Heart right ventricle (tissue), 16 donors: ENCODE measurements at regions not wholly inside any gene's neighbourhood (a gene's known extent, or its start where the extent isn't known, plus 50 kb on each side); places are given as distances from the start of the nearest gene placed in this dataset.

Experiments used
- ATAC-seq, 8 donors: fragments of 200-7000 bp; cut with Tn5 transposase; one replicate each; pipeline ENCODE4 v1.9.1; 2020; ENCODE audit warnings: mild to moderate bottlenecking in 8 of 8, moderate library complexity in 8 of 8, moderate number of reproducible peaks in 1 of 8
- DNase-seq, 2 donors: peaks; one replicate each; pipeline ENCODE4 v3.0.0-alpha.2; 2020
- H3K27ac ChIP-seq, 10 donors: fragments of 200-600 bp; sonication (generic) in 2 of 10; one replicate each; pipeline versions ENCODE4 v1.5.0 to v1.8.0; 2020 to 2022; ENCODE audit warnings: mild to moderate bottlenecking in 3 of 10
- H3K27me3 ChIP-seq, 7 donors: fragments of 200-600 bp; one replicate each; pipeline ENCODE4 v1.8.0; 2021 to 2022; ENCODE audit warnings: mild to moderate bottlenecking in 2 of 7
- H3K36me3 ChIP-seq, 9 donors: fragments of 200-600 bp; sonication (generic) in 1 of 9; one replicate each; pipeline versions ENCODE4 v1.5.0 to v1.8.0; 2020 to 2022; ENCODE audit warnings: mild to moderate bottlenecking in 2 of 9
- H3K4me1 ChIP-seq, 9 donors: fragments of 200-600 bp; sonication (generic) in 1 of 9; one replicate each; pipeline versions ENCODE4 v1.5.0 to v1.8.0; 2020 to 2022; ENCODE audit warnings: mild to moderate bottlenecking in 4 of 9
- H3K4me3 ChIP-seq, 10 donors: fragments of 200-600 bp; sonication (generic) in 2 of 10; one replicate each; pipeline versions ENCODE4 v1.5.0 to v1.8.0; 2020 to 2022; ENCODE audit warnings: mild to moderate bottlenecking in 7 of 10, moderate library complexity in 2 of 10
- H3K9me3 ChIP-seq, 11 donors: fragments of 200-600 bp in 10 of 11; sonication (generic) in 2 of 11; one replicate each; pipeline versions ENCODE4 v1.5.0 to v1.8.0; 2013 to 2022; ENCODE audit warnings: mild to moderate bottlenecking in 2 of 11, control low read depth in 1 of 11, moderate library complexity in 1 of 11
- WGBS, 2 donors: extraction: QIAGEN DNeasy Blood & Tissue Kit; methylation state at CpG; one replicate each; pipeline ENCODE4 v1.1.7; 2013; ENCODE audit warnings: inconsistent platforms in 1 of 2; 5-methylcytosine and 5-hydroxymethylcytosine counted together
- intact Hi-C, 10 donors: fragments of 100-400 bp; cut with DNase I; formaldehyde crosslinking; loops; one replicate each; pipeline versions ENCODE4 v1.11.1 to v1.14.2; 2022
- TF ChIP-seq, protein P1 (sequence below), 9 donors: fragments of 200-600 bp; sonication (generic) in 2 of 9; IDR thresholded peaks; one replicate each; pipeline versions ENCODE4 v1.5.0 to v1.8.0; 2021 to 2022; ENCODE audit warnings: antibody characterized with exemption in 9 of 9, mild to moderate bottlenecking in 5 of 9, moderate library complexity in 1 of 9
- donor health status: Arrhythmogenic right ventricular cardiomyopathy.
- donor health status: ischemic (EF 13 %, LVEDD 7.1; RV severe dilation, severe dysfunction).
- donor health status: healthy with polysubstance abuse.
- donor health status: DM: no; HTN: yes; CAD: no.
- donor health status: DM: no; HTN: no; CAD: no.
- donor health status: ischemic (EF 25% LVEDD 6.9; RV normal size, moderate dysfunction).
- donor health status: ischemic (EF 25% LVEDD 5.7; RV mildly dilated, moderate dysfunction).
- donor health status: healthy.
- donor health status: DM: yes; HTN: yes; CAD: no.
- donor health status: Ischemic cardiomyopathy.
- donor health status: ischemic (EF 35%, LVEDD 5.7; RV mildly dilated, moderate dysfunction).
- donor health status: nonischemic (EF 11% LVEDD 7.7; RV severe dilation, severe dysfunction).
- donor health status: DM: yes; HTN: yes; CAD: no.
- donor health status: PGD.
- donor health status: ischemic (EF 29% LVEDD 5.4; RV normal size, mild dysfunction).
- donor health status: nonischemic (EF 23%, LVEDD 6.1; RV moderate dilation, normal function).

DNA sequence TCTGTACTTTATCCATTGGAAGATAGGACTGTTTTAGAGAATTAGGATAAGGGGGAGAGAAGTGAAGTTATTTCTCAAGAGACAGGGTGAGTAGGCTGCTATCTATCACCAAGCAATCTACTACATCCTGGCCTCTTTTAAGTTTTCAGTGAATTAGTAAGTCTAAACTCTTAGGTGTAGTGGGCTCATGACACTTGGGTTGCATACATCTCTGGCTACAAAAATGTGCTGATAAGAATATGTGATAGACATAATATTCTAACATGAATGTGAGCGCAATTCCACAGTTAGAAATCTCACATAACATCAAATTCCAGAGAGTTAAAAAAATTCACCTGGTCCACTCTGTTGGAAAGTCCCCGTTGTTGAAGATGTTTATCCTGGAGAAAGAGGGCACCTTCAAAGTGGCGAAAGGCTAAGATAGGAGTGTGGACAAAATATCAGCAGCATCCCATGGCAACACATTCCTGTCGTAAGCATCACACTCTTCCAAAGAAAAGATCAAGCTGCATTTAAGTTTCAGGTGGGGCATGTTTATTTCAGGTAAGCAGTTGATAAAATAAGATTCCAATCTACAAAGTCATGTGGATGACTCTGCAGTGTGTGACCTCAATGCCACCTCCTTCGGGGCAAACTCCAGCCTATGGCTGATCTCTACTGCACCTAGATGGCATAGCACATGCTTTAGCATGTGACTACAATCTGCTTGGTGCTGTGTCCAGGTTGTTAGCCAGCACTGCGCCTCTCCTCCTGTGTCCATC, 111.7 kb upstream of the NEDD9 start:
- Histone ChIP-seq H3K4me3 (no peak overlapping the region), H3K36me3 (no peaks in the 10 kb centered on the region), H3K27ac (no peak overlapping the region), H3K9me3 (peaks cover 0 to 13% (median 0%) of the 10 kb centered on the region in 11 donors), H3K4me1 (peaks cover 0 to 18% (median 0%) of the 10 kb centered on the region in 9 donors), H3K27me3 (no peaks in the 10 kb centered on the region)
- TF ChIP-seq, protein P1, sequence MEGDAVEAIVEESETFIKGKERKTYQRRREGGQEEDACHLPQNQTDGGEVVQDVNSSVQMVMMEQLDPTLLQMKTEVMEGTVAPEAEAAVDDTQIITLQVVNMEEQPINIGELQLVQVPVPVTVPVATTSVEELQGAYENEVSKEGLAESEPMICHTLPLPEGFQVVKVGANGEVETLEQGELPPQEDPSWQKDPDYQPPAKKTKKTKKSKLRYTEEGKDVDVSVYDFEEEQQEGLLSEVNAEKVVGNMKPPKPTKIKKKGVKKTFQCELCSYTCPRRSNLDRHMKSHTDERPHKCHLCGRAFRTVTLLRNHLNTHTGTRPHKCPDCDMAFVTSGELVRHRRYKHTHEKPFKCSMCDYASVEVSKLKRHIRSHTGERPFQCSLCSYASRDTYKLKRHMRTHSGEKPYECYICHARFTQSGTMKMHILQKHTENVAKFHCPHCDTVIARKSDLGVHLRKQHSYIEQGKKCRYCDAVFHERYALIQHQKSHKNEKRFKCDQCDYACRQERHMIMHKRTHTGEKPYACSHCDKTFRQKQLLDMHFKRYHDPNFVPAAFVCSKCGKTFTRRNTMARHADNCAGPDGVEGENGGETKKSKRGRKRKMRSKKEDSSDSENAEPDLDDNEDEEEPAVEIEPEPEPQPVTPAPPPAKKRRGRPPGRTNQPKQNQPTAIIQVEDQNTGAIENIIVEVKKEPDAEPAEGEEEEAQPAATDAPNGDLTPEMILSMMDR (IDR thresholded peaks at IDR 0.05), result no peak
- intact Hi-C loops, result no loop called here
- DNase-seq (no peak), ATAC-seq (no peak)
- WGBS, 2 donors, result 72 to 75% methylated on average over 6 of the region's 6 CpGs

DNA sequence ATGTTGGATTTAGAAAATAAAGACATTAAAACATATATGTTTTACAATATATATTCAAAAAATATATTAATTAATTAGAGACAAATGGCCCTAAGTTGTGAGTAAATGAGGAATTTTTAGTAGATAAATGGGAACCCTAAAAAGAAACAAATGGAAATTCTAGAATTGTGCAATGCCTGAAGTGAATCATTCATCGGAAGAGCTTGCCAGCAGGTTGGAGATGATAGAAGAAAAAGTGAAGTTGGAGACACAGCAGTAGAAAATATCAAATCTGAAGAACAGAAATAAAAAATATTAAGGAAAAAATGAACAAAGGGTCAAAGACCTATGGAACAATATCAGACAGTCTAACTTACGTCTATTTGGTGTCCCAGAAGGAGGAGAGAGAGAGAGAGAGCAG, 109.4 kb upstream of the NEDD9 start:
- H3K36me3 ChIP-seq, result no peaks in the 10 kb centered on the region
- peaks cover 0 to 6% (median 0%) of the 10 kb centered on the region in 11 donors for H3K9me3 ChIP-seq
- no peak overlapping the region for H3K4me3 ChIP-seq
- no peaks in the 10 kb centered on the region for H3K27me3 ChIP-seq
- DNase-seq, result no peak
- H3K27ac ChIP-seq, result no peak overlapping the region
- WGBS, 2 donors, result 76 to 93% methylated on average over 2 of the region's 2 CpGs
- H3K4me1 ChIP-seq, result peaks cover 0 to 18% (median 0%) of the 10 kb centered on the region in 9 donors
- intact Hi-C loops, result no loop called here
- ATAC-seq, result no peak
- TF ChIP-seq, protein P1 (IDR thresholded peaks at IDR 0.05), result no peak

DNA sequence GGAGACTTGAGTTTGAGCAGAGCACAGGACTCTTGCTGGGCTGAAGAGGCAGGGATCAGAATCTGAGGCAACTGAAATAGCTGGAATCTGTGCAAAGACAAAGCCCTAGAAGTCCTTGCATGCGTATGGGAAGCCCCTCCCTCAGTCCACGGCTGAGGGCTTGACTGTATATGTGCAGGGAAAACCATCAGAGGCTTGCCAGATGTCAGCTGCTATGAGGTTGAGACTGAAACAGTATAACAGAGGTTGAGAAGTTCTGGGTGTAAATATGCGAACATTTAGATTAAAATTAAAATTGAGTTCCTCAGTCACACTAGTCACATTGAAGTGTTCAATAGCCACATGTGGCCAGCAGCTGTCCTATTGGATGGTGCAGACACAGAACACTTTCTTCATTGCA, 108.8 kb upstream of the NEDD9 start:
- no peak for ATAC-seq

DNA sequence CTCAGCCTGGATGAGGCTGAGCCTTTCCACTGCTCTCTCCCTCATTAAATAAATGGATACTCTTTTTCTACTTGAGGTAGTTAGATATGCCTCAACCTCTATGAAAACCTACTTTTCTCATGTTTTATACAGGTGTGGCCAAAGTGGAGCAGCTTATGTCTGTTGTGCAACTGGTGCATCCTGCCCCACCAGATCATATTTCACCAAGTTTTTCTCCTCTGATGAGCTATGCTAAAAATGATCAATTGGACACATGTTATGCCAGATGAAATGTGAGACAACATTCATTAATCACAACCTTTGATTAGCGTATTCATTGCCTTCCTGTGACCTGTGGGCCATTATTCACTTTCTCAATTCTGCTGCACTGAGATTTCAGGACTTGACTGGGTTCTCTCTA, 106.9 kb upstream of the NEDD9 start:
- peaks cover 0 to 18% (median 0%) of the 10 kb centered on the region in 9 donors for H3K4me1 ChIP-seq
- 91 to 94% methylated on average over 1 of the region's 1 CpG for WGBS, 2 donors

More for the DNA sequence above, 108.8 kb upstream of the NEDD9 start:
- H3K27me3 ChIP-seq, result no peaks in the 10 kb centered on the region
- no peaks in the 10 kb centered on the region for H3K36me3 ChIP-seq
- H3K9me3 ChIP-seq, result peaks cover 0 to 6% (median 0%) of the 10 kb centered on the region in 11 donors
- no peak for DNase-seq
- WGBS, 2 donors, result 82 to 84% methylated on average over 3 of the region's 3 CpGs
- H3K27ac ChIP-seq, result no peak overlapping the region
- TF ChIP-seq, protein P1 (IDR thresholded peaks at IDR 0.05), result no peak
- intact Hi-C loops, result no loop called here
- H3K4me1 ChIP-seq, result peaks cover 0 to 18% (median 0%) of the 10 kb centered on the region in 9 donors
- no peak overlapping the region for H3K4me3 ChIP-seq

More for the DNA sequence above, 106.9 kb upstream of the NEDD9 start:
- TF ChIP-seq, protein P1 (IDR thresholded peaks at IDR 0.05), result no peak
- no peak for ATAC-seq
- Histone ChIP-seq H3K9me3 (peaks cover 0 to 6% (median 0%) of the 10 kb centered on the region in 11 donors), H3K27ac (no peak overlapping the region), H3K27me3 (no peaks in the 10 kb centered on the region), H3K4me3 (no peak overlapping the region), H3K36me3 (no peaks in the 10 kb centered on the region)
- intact Hi-C loops, result loop anchor here in 1 of 10 donors (10.0 kb wide), 1 partner anchor 165 kb away; no protein-coding TSS in a partner anchor
- no peak for DNase-seq
